ENCODE measurements at regions not wholly inside any gene's neighbourhood (a gene's known extent, or its start where the extent isn't known, plus 50 kb on each side); places are given as distances from the start of the nearest gene placed in this dataset.
"Not testable (repeated sequence)": the region's sequence is repeated elsewhere in the genome, so short reads cannot be mapped to it uniquely, and the experiment has no call there.

DNA sequence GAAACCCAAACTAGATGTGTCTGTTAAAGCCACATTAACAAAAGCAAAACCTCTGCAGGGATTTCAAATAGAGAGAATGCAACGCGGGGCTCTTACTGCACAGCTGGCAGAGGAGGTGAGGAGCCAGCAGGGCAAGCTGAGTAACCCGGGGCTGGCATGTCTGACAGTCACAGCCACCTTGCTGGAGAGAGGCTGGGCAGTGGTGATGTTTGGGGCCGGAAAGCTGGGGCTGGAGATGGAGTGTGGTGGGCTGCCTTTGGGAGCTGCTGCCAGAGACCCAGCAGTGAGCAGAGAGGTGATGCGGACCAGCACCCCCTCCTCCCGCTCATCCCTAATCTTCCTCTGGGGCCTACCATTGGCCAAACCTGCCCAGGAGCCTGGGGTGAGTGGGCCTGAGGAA, 204.5 kb upstream of the ARL4C start:
- TF ChIP-seq ARNTL (CRISPR knock-in tag; IDR thresholded peaks at IDR 0.05; ENCODE audit: borderline replicate concordance, low read depth): no peak
- no peak for TF ChIP-seq ESRRG (CRISPR knock-in tag; IDR thresholded peaks at IDR 0.05)
- no peak for TF ChIP-seq ZNF70 (CRISPR knock-in tag; IDR thresholded peaks at IDR 0.05)
- no peak for TF ChIP-seq TCF4 (CRISPR knock-in tag; IDR thresholded peaks at IDR 0.05; ENCODE audit: borderline replicate concordance)
- TF ChIP-seq ZFP3 (CRISPR knock-in tag; IDR thresholded peaks at IDR 0.05): no peak
- no peak for TF ChIP-seq ZC3H10 (CRISPR knock-in tag; IDR thresholded peaks at IDR 0.05)
- no peak for TF ChIP-seq TOX (CRISPR knock-in tag; IDR thresholded peaks at IDR 0.05; ENCODE audit: borderline replicate concordance)
- TF ChIP-seq CSDC2 (CRISPR knock-in tag; IDR thresholded peaks at IDR 0.05): no peak
- TF ChIP-seq ISL1 (CRISPR knock-in tag; IDR thresholded peaks at IDR 0.05): no peak
- TF ChIP-seq, protein P1, sequence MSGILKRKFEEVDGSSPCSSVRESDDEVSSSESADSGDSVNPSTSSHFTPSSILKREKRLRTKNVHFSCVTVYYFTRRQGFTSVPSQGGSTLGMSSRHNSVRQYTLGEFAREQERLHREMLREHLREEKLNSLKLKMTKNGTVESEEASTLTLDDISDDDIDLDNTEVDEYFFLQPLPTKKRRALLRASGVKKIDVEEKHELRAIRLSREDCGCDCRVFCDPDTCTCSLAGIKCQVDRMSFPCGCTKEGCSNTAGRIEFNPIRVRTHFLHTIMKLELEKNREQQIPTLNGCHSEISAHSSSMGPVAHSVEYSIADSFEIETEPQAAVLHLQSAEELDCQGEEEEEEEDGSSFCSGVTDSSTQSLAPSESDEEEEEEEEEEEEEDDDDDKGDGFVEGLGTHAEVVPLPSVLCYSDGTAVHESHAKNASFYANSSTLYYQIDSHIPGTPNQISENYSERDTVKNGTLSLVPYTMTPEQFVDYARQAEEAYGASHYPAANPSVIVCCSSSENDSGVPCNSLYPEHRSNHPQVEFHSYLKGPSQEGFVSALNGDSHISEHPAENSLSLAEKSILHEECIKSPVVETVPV (CRISPR knock-in tag; IDR thresholded peaks at IDR 0.05): no peak
- TF ChIP-seq, protein P2, sequence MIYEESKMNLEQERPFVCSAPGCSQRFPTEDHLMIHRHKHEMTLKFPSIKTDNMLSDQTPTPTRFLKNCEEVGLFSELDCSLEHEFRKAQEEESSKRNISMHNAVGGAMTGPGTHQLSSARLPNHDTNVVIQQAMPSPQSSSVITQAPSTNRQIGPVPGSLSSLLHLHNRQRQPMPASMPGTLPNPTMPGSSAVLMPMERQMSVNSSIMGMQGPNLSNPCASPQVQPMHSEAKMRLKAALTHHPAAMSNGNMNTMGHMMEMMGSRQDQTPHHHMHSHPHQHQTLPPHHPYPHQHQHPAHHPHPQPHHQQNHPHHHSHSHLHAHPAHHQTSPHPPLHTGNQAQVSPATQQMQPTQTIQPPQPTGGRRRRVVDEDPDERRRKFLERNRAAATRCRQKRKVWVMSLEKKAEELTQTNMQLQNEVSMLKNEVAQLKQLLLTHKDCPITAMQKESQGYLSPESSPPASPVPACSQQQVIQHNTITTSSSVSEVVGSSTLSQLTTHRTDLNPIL (CRISPR knock-in tag; IDR thresholded peaks at IDR 0.05; ENCODE audit: low read depth): no peak
- no peak for TF ChIP-seq OSR1 (CRISPR knock-in tag; IDR thresholded peaks at IDR 0.05)
- TF ChIP-seq, protein P3, sequence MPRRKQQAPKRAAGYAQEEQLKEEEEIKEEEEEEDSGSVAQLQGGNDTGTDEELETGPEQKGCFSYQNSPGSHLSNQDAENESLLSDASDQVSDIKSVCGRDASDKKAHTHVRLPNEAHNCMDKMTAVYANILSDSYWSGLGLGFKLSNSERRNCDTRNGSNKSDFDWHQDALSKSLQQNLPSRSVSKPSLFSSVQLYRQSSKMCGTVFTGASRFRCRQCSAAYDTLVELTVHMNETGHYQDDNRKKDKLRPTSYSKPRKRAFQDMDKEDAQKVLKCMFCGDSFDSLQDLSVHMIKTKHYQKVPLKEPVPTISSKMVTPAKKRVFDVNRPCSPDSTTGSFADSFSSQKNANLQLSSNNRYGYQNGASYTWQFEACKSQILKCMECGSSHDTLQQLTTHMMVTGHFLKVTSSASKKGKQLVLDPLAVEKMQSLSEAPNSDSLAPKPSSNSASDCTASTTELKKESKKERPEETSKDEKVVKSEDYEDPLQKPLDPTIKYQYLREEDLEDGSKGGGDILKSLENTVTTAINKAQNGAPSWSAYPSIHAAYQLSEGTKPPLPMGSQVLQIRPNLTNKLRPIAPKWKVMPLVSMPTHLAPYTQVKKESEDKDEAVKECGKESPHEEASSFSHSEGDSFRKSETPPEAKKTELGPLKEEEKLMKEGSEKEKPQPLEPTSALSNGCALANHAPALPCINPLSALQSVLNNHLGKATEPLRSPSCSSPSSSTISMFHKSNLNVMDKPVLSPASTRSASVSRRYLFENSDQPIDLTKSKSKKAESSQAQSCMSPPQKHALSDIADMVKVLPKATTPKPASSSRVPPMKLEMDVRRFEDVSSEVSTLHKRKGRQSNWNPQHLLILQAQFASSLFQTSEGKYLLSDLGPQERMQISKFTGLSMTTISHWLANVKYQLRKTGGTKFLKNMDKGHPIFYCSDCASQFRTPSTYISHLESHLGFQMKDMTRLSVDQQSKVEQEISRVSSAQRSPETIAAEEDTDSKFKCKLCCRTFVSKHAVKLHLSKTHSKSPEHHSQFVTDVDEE (CRISPR knock-in tag; IDR thresholded peaks at IDR 0.05): no peak
- no peak for TF ChIP-seq ZNF8 (CRISPR knock-in tag; IDR thresholded peaks at IDR 0.05)
- TF ChIP-seq, protein P4, sequence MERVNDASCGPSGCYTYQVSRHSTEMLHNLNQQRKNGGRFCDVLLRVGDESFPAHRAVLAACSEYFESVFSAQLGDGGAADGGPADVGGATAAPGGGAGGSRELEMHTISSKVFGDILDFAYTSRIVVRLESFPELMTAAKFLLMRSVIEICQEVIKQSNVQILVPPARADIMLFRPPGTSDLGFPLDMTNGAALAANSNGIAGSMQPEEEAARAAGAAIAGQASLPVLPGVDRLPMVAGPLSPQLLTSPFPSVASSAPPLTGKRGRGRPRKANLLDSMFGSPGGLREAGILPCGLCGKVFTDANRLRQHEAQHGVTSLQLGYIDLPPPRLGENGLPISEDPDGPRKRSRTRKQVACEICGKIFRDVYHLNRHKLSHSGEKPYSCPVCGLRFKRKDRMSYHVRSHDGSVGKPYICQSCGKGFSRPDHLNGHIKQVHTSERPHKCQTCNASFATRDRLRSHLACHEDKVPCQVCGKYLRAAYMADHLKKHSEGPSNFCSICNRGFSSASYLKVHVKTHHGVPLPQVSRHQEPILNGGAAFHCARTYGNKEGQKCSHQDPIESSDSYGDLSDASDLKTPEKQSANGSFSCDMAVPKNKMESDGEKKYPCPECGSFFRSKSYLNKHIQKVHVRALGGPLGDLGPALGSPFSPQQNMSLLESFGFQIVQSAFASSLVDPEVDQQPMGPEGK (CRISPR knock-in tag; IDR thresholded peaks at IDR 0.05; ENCODE audit: borderline replicate concordance): no peak
- TF ChIP-seq, protein P5, sequence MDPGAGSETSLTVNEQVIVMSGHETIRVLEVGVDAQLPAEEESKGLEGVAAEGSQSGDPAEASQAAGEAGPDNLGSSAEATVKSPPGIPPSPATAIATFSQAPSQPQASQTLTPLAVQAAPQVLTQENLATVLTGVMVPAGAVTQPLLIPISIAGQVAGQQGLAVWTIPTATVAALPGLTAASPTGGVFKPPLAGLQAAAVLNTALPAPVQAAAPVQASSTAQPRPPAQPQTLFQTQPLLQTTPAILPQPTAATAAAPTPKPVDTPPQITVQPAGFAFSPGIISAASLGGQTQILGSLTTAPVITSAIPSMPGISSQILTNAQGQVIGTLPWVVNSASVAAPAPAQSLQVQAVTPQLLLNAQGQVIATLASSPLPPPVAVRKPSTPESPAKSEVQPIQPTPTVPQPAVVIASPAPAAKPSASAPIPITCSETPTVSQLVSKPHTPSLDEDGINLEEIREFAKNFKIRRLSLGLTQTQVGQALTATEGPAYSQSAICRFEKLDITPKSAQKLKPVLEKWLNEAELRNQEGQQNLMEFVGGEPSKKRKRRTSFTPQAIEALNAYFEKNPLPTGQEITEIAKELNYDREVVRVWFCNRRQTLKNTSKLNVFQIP (CRISPR knock-in tag; IDR thresholded peaks at IDR 0.05; ENCODE audit: borderline replicate concordance, low read depth): no peak
- no peak for TF ChIP-seq PPARA (CRISPR knock-in tag; IDR thresholded peaks at IDR 0.05; ENCODE audit: borderline replicate concordance)
- TF ChIP-seq SNAI2 (CRISPR knock-in tag; IDR thresholded peaks at IDR 0.05): no peak
- TF ChIP-seq ZFP30 (CRISPR knock-in tag; IDR thresholded peaks at IDR 0.05): no peak
- no peak for TF ChIP-seq ZNF565 (CRISPR knock-in tag; conservative IDR thresholded peaks at IDR 0.05; ENCODE audit: low read depth)
- ATAC-seq: no peak

DNA sequence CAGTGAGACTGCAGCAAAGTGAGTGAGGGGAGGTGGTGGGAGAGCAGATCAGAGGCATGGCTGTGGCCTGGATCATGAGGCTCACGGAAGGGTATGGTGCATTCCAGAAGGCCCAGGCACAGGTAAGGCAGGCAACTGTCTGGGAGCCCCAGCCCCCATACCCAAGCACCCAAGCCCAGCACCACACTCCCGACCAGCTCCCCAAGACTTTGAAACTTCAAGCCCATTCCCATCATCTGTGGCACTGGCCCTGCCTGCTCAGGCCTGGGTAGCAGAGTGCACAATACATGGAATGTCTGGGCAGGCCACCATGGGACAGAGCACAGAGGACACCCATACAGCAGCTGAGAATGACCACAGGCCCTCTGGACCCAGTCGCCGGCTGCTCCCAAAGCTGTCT, 202.6 kb upstream of the ARL4C start:
- ATAC-seq: no peak
- TF ChIP-seq ZNF8 (CRISPR knock-in tag; IDR thresholded peaks at IDR 0.05): no peak
- TF ChIP-seq, protein P5 (CRISPR knock-in tag; IDR thresholded peaks at IDR 0.05; ENCODE audit: borderline replicate concordance, low read depth): no peak
- TF ChIP-seq BACH2 (CRISPR knock-in tag; IDR thresholded peaks at IDR 0.05; ENCODE audit: borderline replicate concordance): no peak
- TF ChIP-seq ZNF70 (CRISPR knock-in tag; IDR thresholded peaks at IDR 0.05): no peak
- TF ChIP-seq TOX (CRISPR knock-in tag; IDR thresholded peaks at IDR 0.05; ENCODE audit: borderline replicate concordance): no peak
- TF ChIP-seq PPARA (CRISPR knock-in tag; IDR thresholded peaks at IDR 0.05; ENCODE audit: borderline replicate concordance): no peak
- TF ChIP-seq, protein P4 (CRISPR knock-in tag; IDR thresholded peaks at IDR 0.05; ENCODE audit: borderline replicate concordance): no peak
- no peak for TF ChIP-seq ZFP3 (CRISPR knock-in tag; IDR thresholded peaks at IDR 0.05)
- TF ChIP-seq TCF4 (CRISPR knock-in tag; IDR thresholded peaks at IDR 0.05; ENCODE audit: borderline replicate concordance): no peak
- no peak for TF ChIP-seq ZC3H10 (CRISPR knock-in tag; IDR thresholded peaks at IDR 0.05)
- TF ChIP-seq, protein P2 (CRISPR knock-in tag; IDR thresholded peaks at IDR 0.05; ENCODE audit: low read depth): no peak
- TF ChIP-seq ZFP30 (CRISPR knock-in tag; IDR thresholded peaks at IDR 0.05): no peak
- no peak for TF ChIP-seq SNAI2 (CRISPR knock-in tag; IDR thresholded peaks at IDR 0.05)
- TF ChIP-seq ESRRG (CRISPR knock-in tag; IDR thresholded peaks at IDR 0.05): no peak
- no peak for TF ChIP-seq CSDC2 (CRISPR knock-in tag; IDR thresholded peaks at IDR 0.05)
- TF ChIP-seq RARB (CRISPR knock-in tag; IDR thresholded peaks at IDR 0.05): no peak

DNA sequence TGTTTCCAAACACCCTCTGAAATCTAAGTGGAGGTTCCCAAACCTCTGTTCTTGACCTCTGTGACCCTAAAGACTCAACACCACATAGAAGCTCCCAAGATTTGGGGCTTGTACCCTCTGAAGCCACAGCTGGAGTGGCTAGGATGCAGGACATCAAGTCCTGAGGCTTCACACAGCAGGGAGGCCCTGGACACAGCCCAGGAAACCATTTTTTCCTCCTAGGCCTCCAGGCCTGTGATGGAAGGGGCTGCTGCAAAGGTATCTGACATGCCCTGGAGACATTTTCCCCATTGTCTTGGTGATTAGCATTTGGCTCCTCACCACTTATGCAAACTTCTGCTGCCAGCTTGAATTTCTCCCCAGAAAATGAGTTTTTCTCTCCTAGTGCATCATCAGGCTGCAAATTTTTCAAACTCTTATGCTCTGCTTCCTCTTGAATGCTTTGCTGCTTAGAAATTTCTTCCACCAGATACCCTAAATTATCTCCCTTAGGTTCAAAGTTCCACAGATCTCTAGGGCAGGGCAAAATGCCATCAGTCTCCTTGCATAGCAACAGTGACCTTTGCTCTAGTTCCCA, 200.5 kb upstream of the ARL4C start:
- not testable (repeated sequence) for ATAC-seq

Data from SK-N-SH treated with all-trans-retinoic acid at 6 μM for 48 hours (cell line).